ENCODE measurements at regions not wholly inside any gene's neighbourhood (a gene's known extent, or its start where the extent isn't known, plus 50 kb on each side); places are given as distances from the start of the nearest gene placed in this dataset.

GRCh38 chr12:45517381-45517780 lies 212.1 kb upstream of the ARID2 start:
- TF ChIP-seq CBFB (CRISPR knock-in tag; IDR thresholded peaks at IDR 0.05) (no peak), SUZ12 (IDR thresholded peaks at IDR 0.05; ENCODE audit: low read depth, low read length) (no peak), POLR2A (IDR thresholded peaks at IDR 0.05; ENCODE audit: insufficient read depth in 1 of 2, low read depth in 2 of 2, low read length in 2 of 2) (no peak), TFAP4 (IDR thresholded peaks at IDR 0.05; ENCODE audit: borderline replicate concordance, low read depth) (no peak)
